Activated naive CD4-positive, alpha-beta T cell treated with anti-CD3 and anti-CD28 coated beads for 36 hours (primary cell): ENCODE measurements at regions not wholly inside any gene's neighbourhood (a gene's known extent, or its start where the extent isn't known, plus 50 kb on each side); places are given as distances from the start of the nearest gene placed in this dataset.
A peak's percentile ranks its signal among the peaks of the same experiment; 100 is the strongest.

Source experiments
- CTCF ChIA-PET: fragments of 350-600 bp; sonication (Branson Sonifier 250); formaldehyde crosslinking; loops from one replicate; lab custom pipeline; 2021; ENCODE audit warnings: antibody characterized with exemption; lab: Charles Lee
- DNase-seq: peaks from one replicate; pipeline ENCODE4 v3.0.0-alpha.2; 2020
- H3K27ac Mint-ChIP-seq: one replicate; pipeline ENCODE4 v1.8.0; 2021; ENCODE audit warnings: mild to moderate bottlenecking, mixed read lengths
- H3K27me3 Mint-ChIP-seq: one replicate; pipeline ENCODE4 v1.8.0; 2021; ENCODE audit warnings: low read depth, mixed read lengths
- H3K36me3 Mint-ChIP-seq: one replicate; pipeline ENCODE4 v1.8.0; 2021; ENCODE audit warnings: low read depth, mixed read lengths
- H3K4me1 Mint-ChIP-seq: one replicate; pipeline ENCODE4 v1.8.0; 2021; ENCODE audit warnings: low read depth, mixed read lengths
- H3K4me3 Mint-ChIP-seq: one replicate; pipeline ENCODE4 v1.8.0; 2021; ENCODE audit warnings: mild to moderate bottlenecking, moderate library complexity, mixed read lengths
- H3K9me3 Mint-ChIP-seq: one replicate; pipeline ENCODE4 v1.8.0; 2021; ENCODE audit warnings: mixed read lengths
- intact Hi-C: fragments of 100-400 bp; cut with micrococcal nuclease; formaldehyde crosslinking; loops from one replicate; pipeline ENCODE4 v1.15.1; 2023

GRCh38 chr20:46820682-46821081, 74.0 kb upstream of the EYA2 start:
- H3K27ac Mint-ChIP-seq = no peak overlapping the region
- CTCF ChIA-PET = no interaction called here
- no peaks in the 10 kb centered on the region for H3K9me3 Mint-ChIP-seq
- H3K4me1 Mint-ChIP-seq = no peaks in the 10 kb centered on the region
- intact Hi-C loops = no loop called here
- no peaks in the 10 kb centered on the region for H3K36me3 Mint-ChIP-seq
- H3K4me3 Mint-ChIP-seq = no peak overlapping the region
- DNase-seq = no peak
- H3K27me3 Mint-ChIP-seq = peaks cover 12% of the 10 kb centered on the region

DNA sequence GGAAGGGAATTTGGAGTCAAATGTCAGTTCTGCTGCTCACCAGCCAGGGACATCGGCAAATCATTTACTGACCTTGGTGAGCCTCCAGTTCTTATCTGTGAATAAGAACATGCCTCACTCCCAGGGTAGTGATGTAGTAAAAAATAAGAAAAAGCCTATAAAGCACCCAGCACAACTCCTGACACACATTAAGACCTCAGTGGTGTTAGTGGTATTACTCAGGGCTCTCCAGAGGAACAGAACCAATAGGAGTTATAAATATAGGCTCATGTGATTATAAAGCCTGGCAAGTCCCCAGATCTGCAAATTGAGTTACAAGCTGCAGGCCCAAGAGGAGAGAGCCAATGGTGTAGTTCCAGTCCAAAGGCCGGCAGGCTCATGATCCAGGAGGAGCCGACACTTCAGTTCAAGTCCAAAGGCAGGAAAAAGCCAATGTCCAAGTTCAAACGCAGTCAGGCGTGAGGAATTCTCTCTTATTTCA, 71.3 kb upstream of the EYA2 start:
- no peak for DNase-seq
- Mint-ChIP-seq H3K27ac (no peak overlapping the region), H3K36me3 (no peaks in the 10 kb centered on the region), H3K9me3 (no peaks in the 10 kb centered on the region), H3K27me3 (peaks cover 15% of the 10 kb centered on the region), H3K4me3 (no peak overlapping the region), H3K4me1 (no peaks in the 10 kb centered on the region)
- intact Hi-C loops = no loop called here
- CTCF ChIA-PET = no interaction called here

DNA sequence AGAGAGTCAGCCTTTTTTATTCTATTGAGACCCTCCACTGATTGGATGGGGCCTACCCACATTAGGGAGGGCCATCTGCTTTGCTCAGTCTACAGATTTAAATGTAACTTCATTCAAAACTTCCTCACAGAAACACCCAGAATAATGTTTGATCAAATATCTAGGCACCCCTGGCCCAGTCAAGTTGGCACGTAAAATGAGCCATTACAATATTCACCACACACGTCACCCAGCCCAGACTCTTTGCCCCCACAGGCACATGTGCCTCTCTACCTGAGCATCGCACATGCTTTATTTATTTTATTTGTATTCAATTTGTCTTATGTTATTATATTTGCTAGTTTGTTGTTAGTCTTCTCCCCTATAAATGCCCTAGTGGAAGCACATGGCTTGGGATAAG, 70.9 kb upstream of the EYA2 start:
- H3K27me3 Mint-ChIP-seq = peaks cover 15% of the 10 kb centered on the region
- H3K4me1 Mint-ChIP-seq = no peaks in the 10 kb centered on the region
- H3K27ac Mint-ChIP-seq = no peak overlapping the region
- no peak overlapping the region for H3K4me3 Mint-ChIP-seq
- H3K9me3 Mint-ChIP-seq = no peaks in the 10 kb centered on the region
- intact Hi-C loops = no loop called here
- CTCF ChIA-PET = no interaction called here
- no peak for DNase-seq
- no peaks in the 10 kb centered on the region for H3K36me3 Mint-ChIP-seq

DNA sequence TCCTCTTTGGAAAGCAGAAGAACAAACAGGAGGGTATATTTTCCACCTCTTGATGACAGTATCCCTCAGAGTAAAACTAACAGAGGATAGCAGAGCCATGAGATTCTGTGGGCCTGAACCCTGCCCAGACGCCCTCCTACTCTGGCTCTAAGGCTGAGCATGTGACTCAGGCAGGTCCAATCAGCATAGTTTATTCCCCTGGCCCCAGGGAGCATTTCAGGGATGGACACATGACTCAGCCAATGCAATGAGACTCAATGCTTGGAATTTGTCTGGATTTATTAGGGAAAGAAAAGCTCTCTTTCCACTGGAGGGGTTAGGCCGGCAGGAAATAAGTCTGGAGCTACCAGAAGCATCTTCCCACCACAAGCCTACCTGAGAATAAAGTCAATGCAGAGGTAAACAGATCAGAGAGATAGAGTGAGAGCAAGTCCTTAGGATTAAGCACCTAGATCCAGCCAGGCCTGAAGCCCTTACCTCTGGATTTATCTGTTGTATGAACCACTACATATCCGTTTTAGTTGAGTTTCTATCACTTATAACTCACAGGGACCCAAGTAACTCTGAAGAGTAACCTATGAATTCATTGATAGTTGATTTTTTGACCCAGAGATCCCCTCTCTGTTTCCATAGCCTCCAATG, 68.2 kb upstream of the EYA2 start:
- Mint-ChIP-seq H3K27me3 (peaks cover 16% of the 10 kb centered on the region), H3K9me3 (no peaks in the 10 kb centered on the region), H3K4me1 (no peaks in the 10 kb centered on the region), H3K4me3 (no peak overlapping the region), H3K36me3 (no peaks in the 10 kb centered on the region), H3K27ac (no peak overlapping the region)
- intact Hi-C loops = no loop called here
- CTCF ChIA-PET = interaction anchor here (0.6 kb wide), 1 partner anchor 55 kb away, joined by 3 read pairs; no protein-coding TSS in a partner anchor
- no peak for DNase-seq

GRCh38 chr20:46827718-46828458, 66.8 kb upstream of the EYA2 start:
- DNase-seq = no peak
- peaks cover 15% of the 10 kb centered on the region for H3K27me3 Mint-ChIP-seq
- H3K27ac Mint-ChIP-seq = no peak overlapping the region
- no peak overlapping the region for H3K4me3 Mint-ChIP-seq
- no peaks in the 10 kb centered on the region for H3K9me3 Mint-ChIP-seq
- no peaks in the 10 kb centered on the region for H3K4me1 Mint-ChIP-seq
- no peaks in the 10 kb centered on the region for H3K36me3 Mint-ChIP-seq
- intact Hi-C loops = no loop called here
- CTCF ChIA-PET = no interaction called here

DNA sequence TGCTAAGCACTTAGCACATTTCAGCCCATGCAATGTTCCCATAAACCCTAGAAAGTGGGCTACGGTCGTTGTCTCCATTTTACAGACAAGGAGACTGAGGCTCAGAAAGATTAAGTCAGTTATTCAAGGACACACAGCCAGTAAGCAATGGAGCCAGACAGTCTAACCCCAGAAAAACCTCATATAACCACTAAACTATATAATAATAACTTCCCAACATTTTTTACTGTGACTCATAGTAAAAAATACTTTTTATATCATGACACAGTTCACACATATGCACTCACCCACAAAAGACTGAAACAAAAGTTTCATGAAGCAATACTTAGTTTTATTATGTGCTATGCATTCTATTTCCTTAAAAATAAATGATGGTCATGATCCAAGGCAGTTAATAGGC, 66.2 kb upstream of the EYA2 start:
- H3K27me3 Mint-ChIP-seq = peaks cover 15% of the 10 kb centered on the region
- no peaks in the 10 kb centered on the region for H3K4me1 Mint-ChIP-seq
- H3K36me3 Mint-ChIP-seq = no peaks in the 10 kb centered on the region
- DNase-seq = no peak
- CTCF ChIA-PET = no interaction called here
- intact Hi-C loops = no loop called here
- H3K4me3 Mint-ChIP-seq = no peak overlapping the region
- H3K9me3 Mint-ChIP-seq = no peaks in the 10 kb centered on the region
- H3K27ac Mint-ChIP-seq = no peak overlapping the region

DNA sequence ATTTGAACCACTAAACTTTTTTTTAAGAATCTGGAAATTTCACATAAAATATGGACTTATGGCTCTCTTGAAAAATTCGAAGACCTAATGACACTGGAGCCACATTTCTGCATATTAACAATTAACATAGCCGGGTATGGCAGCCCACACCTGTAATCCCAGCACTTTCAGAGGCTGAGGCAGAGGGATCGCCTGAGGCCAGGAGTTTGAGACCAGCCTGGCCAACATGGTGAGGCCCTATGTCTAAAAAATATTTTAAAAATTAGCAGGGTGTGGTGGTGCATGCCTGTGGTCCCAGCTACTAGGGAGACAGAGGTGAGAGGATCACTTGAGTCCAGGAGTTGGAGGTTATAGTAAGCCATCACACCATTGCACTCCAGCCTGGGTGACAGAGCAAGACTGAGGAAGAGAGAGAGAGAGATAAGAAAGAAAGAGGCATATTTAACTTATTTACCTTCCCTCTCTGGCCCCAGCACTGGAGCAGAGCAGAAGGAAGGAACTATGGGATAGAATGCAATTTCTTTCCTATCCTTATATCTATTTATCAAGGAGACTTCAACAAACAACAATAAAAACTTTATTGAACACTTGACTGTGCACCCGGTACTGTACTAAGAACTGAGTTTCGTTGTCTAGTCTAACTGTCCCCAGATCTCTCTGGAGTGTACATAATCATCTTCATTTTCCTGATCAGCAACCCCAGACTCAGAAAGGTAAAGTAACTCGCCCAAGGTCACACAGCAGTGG, 63.6 kb upstream of the EYA2 start:
- H3K9me3 Mint-ChIP-seq = no peaks in the 10 kb centered on the region
- H3K27ac Mint-ChIP-seq = no peak overlapping the region
- no peaks in the 10 kb centered on the region for H3K36me3 Mint-ChIP-seq
- CTCF ChIA-PET = no interaction called here
- DNase-seq = no peak
- no peak overlapping the region for H3K4me3 Mint-ChIP-seq
- intact Hi-C loops = no loop called here
- no peaks in the 10 kb centered on the region for H3K4me1 Mint-ChIP-seq
- peaks cover 17% of the 10 kb centered on the region for H3K27me3 Mint-ChIP-seq

GRCh38 chr20:46831633-46832011, 63.0 kb upstream of the EYA2 start:
- CTCF ChIA-PET = no interaction called here
- DNase-seq = no peak
- H3K27me3 Mint-ChIP-seq = peaks cover 18% of the 10 kb centered on the region
- no peaks in the 10 kb centered on the region for H3K36me3 Mint-ChIP-seq
- H3K9me3 Mint-ChIP-seq = no peaks in the 10 kb centered on the region
- intact Hi-C loops = no loop called here
- H3K4me1 Mint-ChIP-seq = no peaks in the 10 kb centered on the region
- H3K27ac Mint-ChIP-seq = no peak overlapping the region
- H3K4me3 Mint-ChIP-seq = no peak overlapping the region

GRCh38 chr20:46832555-46832954, 62.1 kb upstream of the EYA2 start:
- CTCF ChIA-PET = no interaction called here
- intact Hi-C loops = no loop called here
- Mint-ChIP-seq H3K27me3 (peaks cover 19% of the 10 kb centered on the region), H3K9me3 (no peaks in the 10 kb centered on the region), H3K4me3 (no peak overlapping the region), H3K36me3 (no peaks in the 10 kb centered on the region), H3K4me1 (no peaks in the 10 kb centered on the region), H3K27ac (no peak overlapping the region)
- no peak for DNase-seq

- CTCF ChIA-PET = no interaction called here
Observed at GRCh38 chr20:46833360-46833759, 61.3 kb upstream of the EYA2 start.

GRCh38 chr20:46835418-46835817, 59.2 kb upstream of the EYA2 start:
- no peak overlapping the region for H3K4me3 Mint-ChIP-seq
- H3K9me3 Mint-ChIP-seq = no peaks in the 10 kb centered on the region
- no peak for DNase-seq
- H3K27ac Mint-ChIP-seq = no peak overlapping the region
- H3K4me1 Mint-ChIP-seq = no peaks in the 10 kb centered on the region
- H3K27me3 Mint-ChIP-seq = peaks cover 10% of the 10 kb centered on the region
- intact Hi-C loops = no loop called here
- H3K36me3 Mint-ChIP-seq = no peaks in the 10 kb centered on the region
- CTCF ChIA-PET = no interaction called here

More at GRCh38 chr20:46833360-46833759, 61.3 kb upstream of the EYA2 start:
- Mint-ChIP-seq H3K36me3 (no peaks in the 10 kb centered on the region), H3K9me3 (no peaks in the 10 kb centered on the region), H3K27me3 (peaks cover 11% of the 10 kb centered on the region), H3K27ac (no peak overlapping the region), H3K4me3 (no peak overlapping the region), H3K4me1 (no peaks in the 10 kb centered on the region)
- DNase-seq = peak; percentile 34
- intact Hi-C loops = no loop called here

GRCh38 chr20:46837083-46837482, 57.6 kb upstream of the EYA2 start:
- no peaks in the 10 kb centered on the region for H3K9me3 Mint-ChIP-seq
- H3K27me3 Mint-ChIP-seq = peaks cover 14% of the 10 kb centered on the region
- intact Hi-C loops = no loop called here
- no peak for DNase-seq
- no peaks in the 10 kb centered on the region for H3K4me1 Mint-ChIP-seq
- no peak overlapping the region for H3K27ac Mint-ChIP-seq
- CTCF ChIA-PET = no interaction called here
- no peaks in the 10 kb centered on the region for H3K36me3 Mint-ChIP-seq
- H3K4me3 Mint-ChIP-seq = no peak overlapping the region
